HG03103 (cell line): ENCODE measurements at regions not wholly inside any gene's neighbourhood (a gene's known extent, or its start where the extent isn't known, plus 50 kb on each side); places are given as distances from the start of the nearest gene placed in this dataset.
A peak's percentile ranks its signal among the peaks of the same experiment; 100 is the strongest.

Source experiments
- ATAC-seq: cut with Tn5 transposase; IDR thresholded peaks from one replicate; pipeline ENCODE4 v1.9.1; 2021; ENCODE audit warnings: low read depth; ENCODE audit not compliant: unreplicated experiment

DNA sequence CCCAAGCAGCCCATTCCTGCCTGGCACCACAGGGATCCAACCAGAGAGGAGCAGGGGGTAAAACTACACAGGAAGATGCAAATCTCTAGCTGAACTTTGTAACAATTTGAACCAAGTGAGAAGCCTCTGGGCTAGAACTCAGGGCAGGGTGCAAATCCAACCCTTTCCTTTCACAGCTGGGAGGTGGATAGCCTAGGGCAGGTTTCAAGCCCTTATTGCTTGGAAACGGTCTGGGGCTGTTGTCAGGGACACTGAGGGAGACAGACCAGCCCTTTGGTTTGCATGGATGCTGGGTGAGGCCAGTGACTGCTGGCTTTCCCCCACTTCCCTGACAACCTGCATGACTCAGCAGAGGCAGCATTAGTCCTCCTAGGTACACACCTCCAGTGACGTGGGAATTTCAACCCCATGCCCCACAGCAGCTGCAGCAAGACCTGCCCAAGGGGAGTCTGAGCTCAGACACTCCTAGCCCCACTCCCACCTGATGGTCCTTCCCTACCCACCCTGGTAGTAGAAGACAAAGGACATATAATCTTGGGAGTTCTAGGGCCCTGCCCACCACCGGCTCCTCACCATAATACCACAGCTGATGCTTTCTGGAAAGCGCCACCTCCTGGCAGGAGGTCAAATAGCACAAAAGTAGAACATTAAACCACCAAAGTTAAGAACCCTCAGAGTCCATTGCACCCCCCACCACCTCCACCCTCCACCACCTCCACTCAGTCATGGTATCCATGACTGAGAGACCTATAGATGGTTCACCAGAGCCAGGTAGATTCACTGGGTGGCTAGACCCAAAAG, 797.7 kb upstream of the MAN1A1 start:
- ATAC-seq = peak; percentile 55

DNA sequence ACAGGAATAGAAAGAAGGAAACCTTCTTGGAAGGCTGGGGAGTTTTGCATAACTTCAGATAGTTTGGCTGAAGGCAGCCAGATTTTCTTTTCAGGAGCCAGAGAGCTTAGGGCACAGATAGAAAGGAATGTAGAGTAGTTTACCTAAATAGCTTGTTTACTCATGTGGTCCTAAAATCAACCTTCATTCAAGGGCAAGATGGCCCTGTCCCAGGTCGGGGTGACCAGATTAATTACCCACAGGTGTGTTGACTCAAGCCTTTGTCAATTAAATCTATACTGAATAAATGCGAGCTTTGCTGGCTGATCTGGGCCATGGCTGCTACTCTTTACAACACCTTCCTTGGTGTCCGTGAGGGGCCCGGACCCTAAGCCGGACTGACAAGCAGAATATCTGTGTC, 792.0 kb upstream of the MAN1A1 start:
- no peak for ATAC-seq

DNA sequence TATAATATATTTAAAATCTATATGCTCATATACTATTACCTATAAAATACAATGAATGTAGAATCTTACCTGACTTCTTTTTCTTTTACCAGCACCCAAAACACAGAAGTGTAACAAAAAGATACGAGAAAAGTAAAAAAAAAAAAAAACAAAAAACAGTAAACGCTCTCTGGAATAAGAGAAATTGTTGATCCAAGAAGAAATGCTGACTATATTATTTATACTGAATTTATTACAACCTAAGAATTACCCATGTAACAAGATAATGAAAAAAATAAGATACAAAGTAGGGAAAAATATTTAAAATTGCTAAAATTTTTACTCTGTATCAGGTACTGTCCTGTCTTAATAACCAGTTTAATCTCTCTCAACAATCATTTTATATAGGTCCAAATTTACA, 787.9 kb upstream of the MAN1A1 start:
- ATAC-seq = no peak

DNA sequence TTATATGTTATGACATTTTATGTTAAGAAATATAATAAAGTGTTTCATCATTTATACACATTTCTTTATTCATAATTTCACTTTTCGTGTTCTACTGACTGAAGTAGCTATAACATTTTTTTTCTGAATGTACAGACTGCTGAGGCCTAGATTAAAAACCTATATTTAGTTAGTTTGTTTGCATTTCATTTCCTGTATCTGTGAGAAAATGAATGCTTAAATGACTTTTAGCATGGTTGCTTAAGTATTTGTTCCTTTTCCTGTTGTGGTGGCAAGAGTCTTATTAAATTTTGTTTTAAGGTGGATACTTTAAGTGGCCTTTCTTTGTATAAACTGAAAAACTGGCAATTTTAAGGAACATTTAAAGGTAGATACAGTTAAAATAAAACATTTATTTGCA, 779.7 kb upstream of the MAN1A1 start:
- ATAC-seq = no peak

DNA sequence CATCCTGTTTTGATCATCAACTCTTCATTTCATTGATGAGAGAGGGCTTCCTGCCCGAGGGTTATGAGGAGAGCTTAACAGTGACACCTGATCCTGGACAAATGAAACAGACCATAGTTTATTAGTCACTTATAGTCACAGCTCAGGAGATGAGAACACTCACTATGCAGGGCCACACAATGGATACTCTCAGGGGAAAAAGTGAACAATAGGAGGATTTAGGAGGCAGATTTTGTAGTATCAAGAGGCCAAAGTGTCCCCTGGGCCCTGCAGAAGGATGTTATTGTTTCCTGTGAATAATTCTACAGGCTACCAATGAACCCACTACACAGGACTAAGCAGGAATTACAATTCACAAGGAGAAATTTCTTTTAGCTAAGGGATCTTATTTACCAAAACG, 772.8 kb upstream of the MAN1A1 start:
- ATAC-seq = no peak

DNA sequence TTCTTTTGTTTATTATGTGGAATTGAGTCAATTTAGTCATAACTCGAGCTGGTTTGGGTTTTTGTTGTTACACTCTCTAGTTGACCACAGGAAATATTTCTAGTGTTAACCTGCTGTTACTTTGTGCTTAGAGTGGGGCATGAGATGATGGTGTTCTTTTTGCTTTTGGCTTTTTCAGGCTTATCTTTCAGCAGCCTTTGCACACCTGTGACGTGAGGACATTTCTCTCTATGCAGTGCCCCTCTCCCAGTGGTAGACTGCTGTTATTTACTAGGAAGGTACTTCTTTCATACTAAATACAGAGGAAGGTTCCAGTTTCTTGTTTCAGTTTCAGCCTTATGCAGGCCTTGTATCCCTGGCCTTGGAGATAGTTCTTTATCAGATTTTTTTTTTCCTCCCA, 766.8 kb upstream of the MAN1A1 start:
- no peak for ATAC-seq

DNA sequence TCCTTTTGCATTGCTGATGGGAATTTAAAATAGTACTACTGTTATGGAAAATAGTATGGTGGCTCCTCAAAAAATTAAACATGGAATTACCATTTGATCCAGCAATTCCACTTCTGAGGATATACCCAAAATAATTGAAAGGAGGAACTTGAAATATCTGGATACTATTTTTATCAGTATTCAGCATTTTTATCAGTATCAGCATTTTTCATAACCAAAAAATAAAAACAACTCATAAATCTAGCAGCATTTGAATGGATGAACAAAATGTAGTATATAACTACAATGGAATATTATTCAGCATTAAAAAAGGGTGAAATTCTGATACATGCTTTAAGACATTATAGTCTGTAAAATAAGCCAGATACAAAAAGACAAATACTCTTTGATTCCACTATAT, 763.4 kb upstream of the MAN1A1 start:
- no peak for ATAC-seq

DNA sequence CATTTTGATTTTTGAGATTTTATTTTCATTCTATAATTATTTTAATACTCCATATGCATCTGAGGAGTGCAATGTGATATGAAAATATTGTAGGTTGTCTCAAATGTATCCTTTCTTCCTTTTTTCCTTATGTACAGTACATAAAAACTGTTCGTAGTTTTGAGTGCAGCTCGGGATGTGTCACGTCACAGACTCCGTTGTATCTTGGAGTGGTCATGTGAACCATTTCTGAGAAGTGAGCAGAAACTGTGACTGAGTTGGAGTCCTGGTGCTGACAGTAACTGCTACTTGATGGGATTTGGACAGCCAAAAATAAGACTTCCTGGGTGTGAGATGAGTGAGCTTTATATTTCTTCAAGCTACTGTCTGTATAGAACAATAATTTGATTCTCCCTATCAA, 761.4 kb upstream of the MAN1A1 start:
- no peak for ATAC-seq

DNA sequence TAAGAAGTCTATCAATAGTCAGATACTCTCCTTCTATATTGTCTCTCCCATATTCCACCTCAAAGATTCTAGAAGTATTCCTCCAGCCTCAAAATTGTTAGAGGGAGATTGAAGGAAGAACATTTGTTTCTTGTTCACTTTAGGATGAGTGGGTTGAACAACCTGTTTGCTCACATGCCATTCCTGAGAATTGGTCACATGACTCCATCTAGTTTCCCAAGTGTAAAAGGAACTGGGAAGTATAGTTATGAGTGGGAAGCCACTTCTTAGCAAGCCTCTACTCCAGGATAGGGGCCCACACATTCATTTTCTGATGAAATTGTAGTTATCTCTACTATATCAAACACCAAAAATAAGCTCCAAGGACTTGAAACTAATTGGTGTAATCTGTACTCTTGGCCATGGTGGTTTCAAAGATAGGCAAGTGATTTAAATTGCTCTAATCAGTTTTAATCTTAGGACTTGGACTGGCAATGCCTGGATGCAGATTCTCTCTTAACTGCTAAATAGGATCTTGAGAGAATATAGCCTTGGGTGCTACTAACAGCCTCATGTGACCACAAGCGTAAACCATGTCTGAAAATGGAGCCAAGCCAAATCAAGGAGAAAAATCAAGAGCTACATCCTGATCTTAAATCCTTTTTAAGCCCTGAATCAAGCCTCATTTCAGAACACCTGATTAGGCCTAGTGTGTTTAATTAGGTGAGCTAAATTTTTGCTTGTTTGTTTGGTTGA, 758.7 kb upstream of the MAN1A1 start:
- no peak for ATAC-seq

DNA sequence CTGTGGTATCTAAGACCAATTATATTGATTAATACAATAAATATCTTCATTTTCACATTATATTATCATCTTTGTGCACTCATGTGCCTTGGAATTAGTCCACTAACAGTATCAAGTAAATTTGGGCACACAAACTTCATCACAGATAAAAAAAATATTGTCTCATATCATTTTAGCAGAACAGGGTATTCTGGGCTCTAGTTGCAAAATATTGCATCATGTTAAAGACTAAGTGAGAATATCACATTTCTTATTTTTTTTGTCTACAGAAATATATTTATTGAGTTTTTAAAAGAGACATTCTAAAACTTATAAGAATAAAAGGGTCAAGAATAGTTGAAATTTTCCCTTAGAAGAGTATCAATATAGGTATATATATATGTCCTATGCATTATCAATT, 754.1 kb upstream of the MAN1A1 start:
- no peak for ATAC-seq

DNA sequence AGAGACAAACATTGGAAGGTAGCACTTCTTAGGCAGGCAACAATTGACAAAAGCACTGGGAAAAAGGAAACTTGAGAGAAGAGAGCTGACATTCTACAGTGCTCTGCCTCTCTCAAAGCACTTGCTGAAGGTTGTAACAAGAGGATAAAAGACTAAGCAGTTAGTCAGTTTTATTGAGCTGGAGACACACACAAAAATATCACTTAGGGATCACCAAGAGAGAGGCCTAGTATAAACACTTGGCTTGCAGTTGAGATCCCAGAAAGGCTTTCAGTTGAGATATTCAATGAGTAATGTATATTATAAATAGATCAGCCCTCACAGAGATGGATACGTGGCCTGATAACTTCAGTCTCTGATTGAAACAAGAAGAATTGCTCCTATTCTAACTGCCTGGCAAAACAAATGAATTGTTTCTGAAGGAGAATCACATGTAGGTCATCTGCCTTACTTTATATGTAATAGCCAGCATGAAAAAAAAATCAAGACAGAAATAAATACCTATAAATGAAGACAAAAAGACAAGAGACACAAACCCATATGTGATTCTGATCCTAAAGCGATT, 747.2 kb upstream of the MAN1A1 start:
- no peak for ATAC-seq

DNA sequence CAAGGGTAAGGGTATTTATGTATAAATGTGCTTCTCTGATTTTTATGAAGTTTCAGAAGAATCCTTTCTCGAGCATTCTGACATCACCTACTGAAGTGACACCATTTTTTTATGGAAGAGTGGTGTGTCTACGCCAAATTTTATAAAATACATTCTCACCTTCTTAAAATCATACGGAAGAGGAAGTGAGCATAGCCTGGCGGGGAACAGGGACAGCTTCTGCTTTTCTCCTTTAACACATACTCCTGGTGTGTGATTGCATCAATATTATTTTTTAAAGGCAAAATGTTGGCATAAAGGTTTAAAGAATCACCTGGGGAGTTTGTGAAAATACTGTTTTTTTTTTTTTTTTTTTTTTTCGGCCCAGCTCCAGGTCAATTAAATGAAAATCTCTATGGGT, 733.6 kb upstream of the MAN1A1 start:
- no peak for ATAC-seq

DNA sequence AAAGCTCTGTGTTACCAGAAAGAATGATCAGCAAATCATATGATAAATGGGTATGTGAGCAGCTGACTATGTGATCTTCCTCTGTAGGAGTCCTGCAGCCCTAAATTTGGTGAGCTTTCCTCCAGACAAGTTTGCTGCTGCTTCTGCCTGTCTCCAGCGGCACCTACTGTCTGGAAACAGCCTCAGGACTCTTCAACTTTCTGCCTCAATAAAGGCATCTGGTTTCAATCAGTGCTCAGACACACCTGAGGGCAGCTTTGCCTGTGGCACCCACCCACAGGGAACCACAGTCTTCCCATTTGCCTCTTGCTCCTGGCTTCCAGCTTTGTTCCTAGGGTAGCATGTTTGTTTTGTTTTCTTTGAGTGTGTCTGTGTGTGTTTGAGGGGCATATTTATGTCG, 727.9 kb upstream of the MAN1A1 start:
- ATAC-seq = no peak

DNA sequence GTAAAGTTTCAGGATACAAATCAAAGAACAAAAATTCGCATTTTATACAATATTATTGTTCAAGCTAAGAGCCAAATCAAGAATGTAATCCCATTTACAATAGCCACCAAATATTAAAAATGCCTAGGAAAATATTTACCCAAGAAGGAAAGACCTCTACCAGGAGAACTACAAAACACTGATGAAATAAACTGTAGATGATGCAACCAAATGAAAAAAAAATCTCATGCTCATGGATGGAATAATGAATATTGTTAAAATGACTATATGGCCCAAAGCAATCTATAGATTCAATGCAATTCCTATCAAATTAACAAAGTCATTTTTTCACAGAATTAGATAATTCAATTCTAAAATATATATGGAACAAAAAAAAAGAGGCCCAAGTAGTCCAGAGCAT, 708.8 kb upstream of the MAN1A1 start:
- ATAC-seq = no peak

DNA sequence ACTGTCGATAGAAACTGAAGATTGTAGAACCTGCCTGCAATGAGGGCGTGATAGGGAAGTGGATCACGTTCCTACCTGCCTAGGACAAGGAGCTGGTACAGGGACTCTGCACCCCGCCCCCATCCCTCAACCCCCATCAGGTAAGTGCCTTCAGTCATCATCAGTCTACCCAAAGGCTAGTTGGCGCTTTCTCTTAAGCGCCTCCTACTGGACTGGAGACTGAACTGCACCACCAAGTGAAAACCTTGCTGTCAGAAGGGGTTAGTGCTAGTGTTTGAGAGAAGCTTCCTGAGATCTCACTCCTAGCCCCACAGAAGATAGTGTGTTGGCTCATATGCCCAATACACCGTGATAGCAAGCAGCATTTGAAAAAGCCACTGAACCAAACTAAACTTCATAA, 706.5 kb upstream of the MAN1A1 start:
- peak; percentile 81 for ATAC-seq

DNA sequence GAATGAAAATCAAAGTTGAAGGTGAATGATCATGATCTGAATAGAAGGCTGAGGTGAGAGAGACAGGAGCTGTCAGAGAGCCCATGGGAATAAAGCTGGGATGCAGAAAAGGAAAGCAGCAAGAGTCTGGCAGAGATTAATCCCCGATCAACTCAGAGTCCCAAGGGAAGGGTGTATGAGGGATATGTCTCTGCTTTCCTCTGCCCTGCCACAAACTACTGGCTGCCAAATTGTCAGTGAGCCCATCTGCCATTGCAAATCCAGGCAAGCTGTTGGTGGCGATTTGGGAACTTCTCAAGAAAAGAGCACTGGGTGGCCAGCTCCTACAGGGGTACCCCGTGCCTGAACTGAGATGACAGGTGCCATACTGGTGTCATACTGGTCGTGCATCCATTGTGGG, 705.5 kb upstream of the MAN1A1 start:
- ATAC-seq = no peak

DNA sequence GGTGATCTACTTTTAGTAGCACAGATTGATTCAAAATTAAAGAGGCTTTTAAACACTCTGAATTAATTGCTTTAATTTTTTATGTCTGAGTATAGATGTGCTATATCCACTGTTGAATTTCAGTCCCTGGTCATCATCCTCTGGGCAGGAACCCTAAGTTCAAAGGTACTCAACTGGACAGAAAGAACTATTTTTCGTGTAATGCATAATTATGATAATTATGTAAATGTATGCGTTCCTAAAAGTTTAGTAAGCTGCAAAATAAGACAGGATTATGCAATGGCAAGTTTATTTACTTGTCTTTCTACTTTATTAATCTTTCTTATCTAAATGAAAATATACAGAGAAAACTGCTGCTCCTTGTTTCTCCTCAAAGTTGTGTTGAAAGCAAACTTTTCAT, 690.1 kb upstream of the MAN1A1 start:
- no peak for ATAC-seq

DNA sequence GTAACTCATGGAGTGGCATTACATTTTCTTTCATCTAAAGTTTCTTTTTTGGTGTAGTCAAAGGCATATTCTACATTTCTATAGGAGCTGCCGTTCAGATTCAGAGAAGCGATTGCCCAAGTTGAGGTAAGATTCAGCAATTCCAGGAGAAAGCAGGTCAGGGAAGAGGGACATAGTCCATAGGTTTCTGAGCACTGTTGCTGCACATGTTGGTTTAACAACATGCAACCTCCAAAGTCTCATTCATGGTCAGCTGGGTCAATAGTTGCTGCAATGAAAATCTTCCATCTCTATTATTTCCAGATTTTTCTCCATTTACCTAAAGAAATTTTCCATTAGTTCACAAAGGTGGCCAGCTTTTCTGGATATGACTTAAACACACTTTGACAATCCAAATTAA, 682.3 kb upstream of the MAN1A1 start:
- ATAC-seq = no peak

DNA sequence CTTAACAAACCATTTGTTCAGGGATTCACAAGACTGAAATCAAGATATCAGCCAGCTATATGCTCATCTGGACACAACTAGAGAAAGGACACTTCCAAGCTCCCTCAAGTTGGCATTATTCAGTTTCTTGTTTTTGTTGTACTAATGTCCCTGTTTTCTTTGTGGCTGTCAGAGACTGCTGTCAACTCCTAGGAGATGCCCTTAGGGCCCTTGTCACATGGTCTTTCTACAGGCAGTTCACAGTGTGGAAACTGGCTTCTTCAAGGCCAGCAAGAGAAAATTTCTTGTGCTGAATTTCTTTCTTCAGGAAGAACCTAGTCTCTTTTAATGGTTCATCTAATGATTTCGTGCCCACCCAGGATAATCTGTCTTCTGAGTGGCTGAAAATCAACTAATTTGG, 677.2 kb upstream of the MAN1A1 start:
- no peak for ATAC-seq

DNA sequence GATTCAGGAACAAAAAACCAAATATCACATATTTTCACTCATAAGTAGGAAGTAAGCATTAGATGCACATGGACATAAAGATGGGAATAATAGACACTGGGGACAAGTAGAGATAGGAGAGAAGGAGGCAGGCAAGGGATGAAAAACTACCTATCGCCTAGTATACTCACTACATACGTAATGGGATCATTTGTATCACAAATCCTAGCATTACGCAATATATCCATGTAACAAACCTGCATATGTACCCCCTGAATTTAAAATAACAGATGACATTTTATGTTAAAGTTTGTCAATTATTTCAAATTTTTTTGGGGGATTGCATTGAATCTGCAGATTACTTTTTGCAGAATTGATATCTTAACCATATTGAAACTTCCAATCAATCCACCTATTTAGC, 660.5 kb upstream of the MAN1A1 start:
- ATAC-seq = no peak

DNA sequence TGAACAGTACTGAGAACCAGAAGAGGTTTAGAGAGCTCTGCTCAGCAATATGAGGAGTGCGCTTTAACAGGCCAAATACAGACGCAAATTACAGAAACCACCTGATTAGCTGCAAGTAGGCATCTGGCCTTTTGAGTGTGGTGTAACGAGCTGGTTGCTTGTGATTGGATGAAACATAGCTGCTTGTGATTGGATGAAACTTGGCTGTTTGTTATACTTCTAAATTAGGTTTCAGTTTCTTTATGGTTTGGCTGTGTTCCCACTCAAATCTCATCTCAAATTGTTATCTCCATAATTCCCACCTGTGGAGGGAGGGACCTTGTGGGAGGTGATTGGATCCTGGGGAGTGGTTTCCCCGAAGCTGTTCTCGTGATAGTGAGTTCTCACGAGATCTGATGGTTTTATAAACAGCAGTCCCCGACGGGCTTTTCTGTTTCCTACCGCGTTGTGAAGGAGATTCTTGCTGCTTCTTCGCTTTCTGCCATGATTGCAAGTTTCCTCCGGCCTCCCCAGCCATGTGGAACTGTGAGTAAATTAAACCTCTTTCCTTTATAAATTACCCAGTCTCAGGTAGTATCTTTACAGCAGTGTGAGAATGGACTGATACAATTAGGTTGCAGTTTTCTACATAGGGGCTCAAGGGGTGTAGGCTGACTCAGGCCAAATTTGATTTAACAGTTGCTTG, 655.9 kb upstream of the MAN1A1 start:
- no peak for ATAC-seq
